ENCODE measurements at regions not wholly inside any gene's neighbourhood (a gene's known extent, or its start where the extent isn't known, plus 50 kb on each side); places are given as distances from the start of the nearest gene placed in this dataset.

GRCh38 chr2:226580403-226580802 lies 219.2 kb downstream of the IRS1 start:
- no peak overlapping the region for H3K4me3 ChIP-seq (ENCODE audit: low read depth in 1 of 3, low read length in 3 of 3)
- no peak for DNase-seq (ENCODE audit: low spot score)
- no peaks in the 10 kb centered on the region for H3K36me3 ChIP-seq (ENCODE audit: control insufficient read depth in 4 of 4, insufficient read depth in 3 of 4, low read depth in 1 of 4, low read length in 3 of 4)
- peaks cover 0 to 3% (median 0%) of the 10 kb centered on the region in 4 donors for H3K4me1 ChIP-seq (ENCODE audit: control insufficient read depth in 4 of 4, insufficient read depth in 4 of 4, low read length in 3 of 4)
- H3K9ac ChIP-seq (ENCODE audit: low read depth in 1 of 2, low read length in 2 of 2), result no peak overlapping the region
- H3K27ac ChIP-seq (ENCODE audit: low read depth in 1 of 2, low read length in 2 of 2), result no peak overlapping the region
- WGBS, result 75% methylated on average over 1 of the region's 1 CpG
- no peaks in the 10 kb centered on the region for H3K9me3 ChIP-seq (ENCODE audit: control insufficient read depth in 4 of 4, low read length in 3 of 4)
- H3K27me3 ChIP-seq (ENCODE audit: control insufficient read depth in 4 of 4, insufficient read depth in 4 of 4, low read length in 3 of 4), result no peaks in the 10 kb centered on the region
- TF ChIP-seq JUND (IDR thresholded peaks at IDR 0.05) (no peak), ATF3 (IDR thresholded peaks at IDR 0.05) (no peak), FOXA1 (IDR thresholded peaks at IDR 0.05) (no peak), EGR1 (IDR thresholded peaks at IDR 0.05; ENCODE audit: low read depth in 2 of 2) (no peak), RXRA (IDR thresholded peaks at IDR 0.05) (no peak), SP1 (IDR thresholded peaks at IDR 0.05) (no peak), HNF4G (IDR thresholded peaks at IDR 0.05) (no peak)
- TF ChIP-seq, protein P1, sequence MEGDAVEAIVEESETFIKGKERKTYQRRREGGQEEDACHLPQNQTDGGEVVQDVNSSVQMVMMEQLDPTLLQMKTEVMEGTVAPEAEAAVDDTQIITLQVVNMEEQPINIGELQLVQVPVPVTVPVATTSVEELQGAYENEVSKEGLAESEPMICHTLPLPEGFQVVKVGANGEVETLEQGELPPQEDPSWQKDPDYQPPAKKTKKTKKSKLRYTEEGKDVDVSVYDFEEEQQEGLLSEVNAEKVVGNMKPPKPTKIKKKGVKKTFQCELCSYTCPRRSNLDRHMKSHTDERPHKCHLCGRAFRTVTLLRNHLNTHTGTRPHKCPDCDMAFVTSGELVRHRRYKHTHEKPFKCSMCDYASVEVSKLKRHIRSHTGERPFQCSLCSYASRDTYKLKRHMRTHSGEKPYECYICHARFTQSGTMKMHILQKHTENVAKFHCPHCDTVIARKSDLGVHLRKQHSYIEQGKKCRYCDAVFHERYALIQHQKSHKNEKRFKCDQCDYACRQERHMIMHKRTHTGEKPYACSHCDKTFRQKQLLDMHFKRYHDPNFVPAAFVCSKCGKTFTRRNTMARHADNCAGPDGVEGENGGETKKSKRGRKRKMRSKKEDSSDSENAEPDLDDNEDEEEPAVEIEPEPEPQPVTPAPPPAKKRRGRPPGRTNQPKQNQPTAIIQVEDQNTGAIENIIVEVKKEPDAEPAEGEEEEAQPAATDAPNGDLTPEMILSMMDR (IDR thresholded peaks at IDR 0.05; ENCODE audit: low read depth, low read length, missing input control), result no peak
- TF ChIP-seq, protein P2, sequence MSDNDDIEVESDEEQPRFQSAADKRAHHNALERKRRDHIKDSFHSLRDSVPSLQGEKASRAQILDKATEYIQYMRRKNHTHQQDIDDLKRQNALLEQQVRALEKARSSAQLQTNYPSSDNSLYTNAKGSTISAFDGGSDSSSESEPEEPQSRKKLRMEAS (IDR thresholded peaks at IDR 0.05), result no peak

DNA sequence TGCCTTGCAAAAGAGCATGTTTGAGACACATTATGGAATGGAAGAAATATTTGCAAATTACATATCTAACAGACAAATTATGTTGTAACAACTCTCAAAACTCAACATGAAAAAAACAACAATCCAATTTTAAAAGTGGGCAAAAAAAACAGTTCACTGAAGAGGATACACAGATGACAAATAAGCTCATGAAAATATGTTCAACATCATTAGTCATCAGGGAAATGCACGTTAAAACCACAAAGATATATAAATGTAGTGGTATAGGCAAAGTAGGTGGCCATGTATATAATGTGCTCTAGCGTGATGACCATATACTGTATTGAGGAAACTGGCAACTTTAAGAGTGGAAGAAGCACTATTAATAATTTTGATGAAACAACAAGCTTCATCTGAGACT lies 220.1 kb downstream of the IRS1 start:
- Histone ChIP-seq H3K4me1 (ENCODE audit: control insufficient read depth in 4 of 4, insufficient read depth in 4 of 4, low read length in 3 of 4) (peaks cover 0 to 3% (median 0%) of the 10 kb centered on the region in 4 donors), H3K27ac (ENCODE audit: low read depth in 1 of 2, low read length in 2 of 2) (no peak overlapping the region), H3K9me3 (ENCODE audit: control insufficient read depth in 4 of 4, low read length in 3 of 4) (no peaks in the 10 kb centered on the region), H3K9ac (ENCODE audit: low read depth in 1 of 2, low read length in 2 of 2) (no peak overlapping the region), H3K27me3 (ENCODE audit: control insufficient read depth in 4 of 4, insufficient read depth in 4 of 4, low read length in 3 of 4) (no peaks in the 10 kb centered on the region), H3K36me3 (ENCODE audit: control insufficient read depth in 4 of 4, insufficient read depth in 3 of 4, low read depth in 1 of 4, low read length in 3 of 4) (no peaks in the 10 kb centered on the region), H3K4me3 (ENCODE audit: low read depth in 1 of 3, low read length in 3 of 3) (no peak overlapping the region)
- WGBS, result 88% methylated on average over 2 of the region's 2 CpGs
- no peak for DNase-seq (ENCODE audit: low spot score)
- TF ChIP-seq REST (IDR thresholded peaks at IDR 0.05), result no peak
- no peak for TF ChIP-seq FOXA1 (IDR thresholded peaks at IDR 0.05)
- TF ChIP-seq ZBTB33 (IDR thresholded peaks at IDR 0.05), result no peak

All from liver (tissue), 8 donors.